Osteoblast (primary cell): ENCODE measurements at regions not wholly inside any gene's neighbourhood (a gene's known extent, or its start where the extent isn't known, plus 50 kb on each side); places are given as distances from the start of the nearest gene placed in this dataset.

Experiments
- DNase-seq: peaks from one replicate; pipeline ENCODE4 v3.0.0; 2011; ENCODE audit warnings: low spot score, mixed read lengths; ENCODE audit not compliant: insufficient read length; ENCODE audit errors: missing footprints
- H2AFZ ChIP-seq: 2 replicates; pipeline ENCODE4 v1.6.0; 2011; ENCODE audit warnings: mild to moderate bottlenecking, low read length
- H3K27ac ChIP-seq: 2 replicates; pipeline ENCODE4 v1.5.1; 2011; ENCODE audit warnings: mild to moderate bottlenecking, low read depth, low read length, moderate library complexity
- H3K27me3 ChIP-seq: 2 replicates; pipeline ENCODE4 v1.6.0; 2012; ENCODE audit warnings: mild to moderate bottlenecking, control low read depth, inconsistent platforms, low read length, moderate library complexity; ENCODE audit not compliant: insufficient read depth
- H3K36me3 ChIP-seq: 2 replicates; pipeline ENCODE4 v1.5.1; 2011; ENCODE audit warnings: mild to moderate bottlenecking, low read length, control low read depth, moderate library complexity; ENCODE audit not compliant: insufficient read depth
- H3K4me1 ChIP-seq: 2 replicates; pipeline ENCODE4 v1.5.1; 2011; ENCODE audit warnings: mild to moderate bottlenecking, low read length, control low read depth, moderate library complexity; ENCODE audit not compliant: insufficient read depth
- H3K4me2 ChIP-seq: 2 replicates; pipeline ENCODE4 v1.6.0; 2011; ENCODE audit warnings: mild to moderate bottlenecking, low read length; ENCODE audit not compliant: insufficient read depth
- H3K4me3 ChIP-seq: fragments of 200-600 bp; sonication (generic); 3 replicates; pipeline ENCODE4 v1.5.1; 2012; ENCODE audit warnings: mild to moderate bottlenecking, low read length, inconsistent platforms; ENCODE audit not compliant: insufficient read depth
- H3K79me2 ChIP-seq: 2 replicates; pipeline ENCODE4 v1.6.0; 2012; ENCODE audit warnings: mild to moderate bottlenecking, low read length, control low read depth, inconsistent platforms; ENCODE audit not compliant: insufficient read depth
- H3K9me3 ChIP-seq: 2 replicates; pipeline ENCODE4 v1.5.1; 2011; ENCODE audit warnings: low read depth, low read length, control low read depth
- H4K20me1 ChIP-seq: 2 replicates; pipeline ENCODE4 v1.6.0; 2012; ENCODE audit warnings: mild to moderate bottlenecking, low read length, control low read depth; ENCODE audit not compliant: insufficient read depth
- CTCF ChIP-seq: IDR thresholded peaks from 2 replicates; pipeline ENCODE4 v1.5.1; 2011; ENCODE audit warnings: mild to moderate bottlenecking, low read depth, low read length, moderate library complexity; ENCODE audit errors: extremely low read depth

- Histone ChIP-seq H3K4me2 (no peak overlapping the region), H3K4me3 (no peak overlapping the region), H3K79me2 (no peaks in the 10 kb centered on the region), H3K9me3 (no peaks in the 10 kb centered on the region), H3K27ac (no peak overlapping the region), H4K20me1 (no peaks in the 10 kb centered on the region), H3K36me3 (no peaks in the 10 kb centered on the region), H2AFZ (no peak overlapping the region), H3K27me3 (no peaks in the 10 kb centered on the region), H3K4me1 (no peaks in the 10 kb centered on the region)
- TF ChIP-seq CTCF: no peak
- DNase-seq: no peak
Observed at GRCh38 chr10:109741712-109742111, 181.6 kb downstream of the XPNPEP1 start.

- no peaks in the 10 kb centered on the region for H3K27me3 ChIP-seq
- no peak overlapping the region for H3K4me3 ChIP-seq
- H3K27ac ChIP-seq: no peak overlapping the region
- H3K79me2 ChIP-seq: no peaks in the 10 kb centered on the region
- no peak overlapping the region for H3K4me2 ChIP-seq
- H3K36me3 ChIP-seq: no peaks in the 10 kb centered on the region
- H3K9me3 ChIP-seq: no peaks in the 10 kb centered on the region
- no peaks in the 10 kb centered on the region for H4K20me1 ChIP-seq
- TF ChIP-seq CTCF: no peak
- DNase-seq: no peak
- H3K4me1 ChIP-seq: no peaks in the 10 kb centered on the region
- no peak overlapping the region for H2AFZ ChIP-seq
Observed at GRCh38 chr10:109740436-109740835, 182.9 kb downstream of the XPNPEP1 start.

- H3K36me3 ChIP-seq: no peaks in the 10 kb centered on the region
- no peak overlapping the region for H3K4me3 ChIP-seq
Observed at GRCh38 chr10:109737626-109738025, 185.7 kb downstream of the XPNPEP1 start.

DNA sequence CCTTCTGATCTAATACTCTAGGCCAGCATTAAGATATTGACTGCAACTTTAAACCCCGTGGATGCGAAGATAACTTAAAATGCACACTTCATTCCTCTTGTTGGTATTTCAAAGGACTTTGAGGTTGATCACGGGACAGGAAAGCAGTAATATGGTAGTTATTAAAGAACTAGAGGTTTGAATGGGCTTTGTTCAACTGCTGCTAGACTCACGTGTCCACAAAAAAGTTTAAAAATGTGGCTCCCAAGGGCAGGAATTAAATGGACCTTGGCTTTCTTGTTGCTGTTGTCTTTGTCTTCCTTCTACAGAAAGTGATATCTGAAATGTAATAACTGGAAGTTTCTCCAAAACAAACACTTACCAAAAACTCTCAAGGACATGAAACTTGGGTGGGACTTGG is 186.3 kb downstream of the XPNPEP1 start:
- Histone ChIP-seq H3K79me2 (no peaks in the 10 kb centered on the region), H3K9me3 (no peaks in the 10 kb centered on the region), H2AFZ (no peak overlapping the region), H3K36me3 (no peaks in the 10 kb centered on the region), H4K20me1 (no peaks in the 10 kb centered on the region), H3K4me1 (no peaks in the 10 kb centered on the region), H3K4me2 (no peak overlapping the region), H3K27me3 (no peaks in the 10 kb centered on the region), H3K4me3 (no peak overlapping the region), H3K27ac (no peak overlapping the region)
- TF ChIP-seq CTCF: no peak
- DNase-seq: no peak

More at GRCh38 chr10:109737626-109738025, 185.7 kb downstream of the XPNPEP1 start:
- H3K27me3 ChIP-seq: no peaks in the 10 kb centered on the region
- H3K4me1 ChIP-seq: no peaks in the 10 kb centered on the region
- H3K79me2 ChIP-seq: no peaks in the 10 kb centered on the region
- TF ChIP-seq CTCF: no peak
- H2AFZ ChIP-seq: no peak overlapping the region
- no peak overlapping the region for H3K4me2 ChIP-seq
- no peaks in the 10 kb centered on the region for H3K9me3 ChIP-seq
- no peak overlapping the region for H3K27ac ChIP-seq
- no peaks in the 10 kb centered on the region for H4K20me1 ChIP-seq
- DNase-seq: no peak
